SU-DHL-6 (cell line): ENCODE measurements at regions not wholly inside any gene's neighbourhood (a gene's known extent, or its start where the extent isn't known, plus 50 kb on each side); places are given as distances from the start of the nearest gene placed in this dataset.

Experiments used
- H2AFZ ChIP-seq: fragments of 200-600 bp; sonication (generic); 2 replicates; pipeline ENCODE4 v1.6.1; 2014; ENCODE audit warnings: low read depth, mild to moderate bottlenecking, moderate library complexity, mixed read lengths, antibody characterized with exemption, low read length; ENCODE audit not compliant: severe bottlenecking
- H3F3A ChIP-seq: fragments of 200-600 bp; shearing (Covaris generic); 2 replicates; pipeline ENCODE4 v1.6.0; 2016; ENCODE audit warnings: antibody characterized with exemption, mild to moderate bottlenecking; ENCODE audit not compliant: insufficient read depth
- H3K27ac ChIP-seq: fragments of 200-600 bp; sonication (generic); 2 replicates; pipeline ENCODE4 v1.5.1; 2016; ENCODE audit warnings: low read depth, mild to moderate bottlenecking, low read length, moderate library complexity, mixed read lengths
- H3K27me3 ChIP-seq: fragments of 200-600 bp; sonication (generic), shearing (Covaris generic); 2 replicates; pipeline ENCODE4 v1.6.0; 2014; ENCODE audit warnings: mild to moderate bottlenecking, low read length
- H3K36me3 ChIP-seq: fragments of 200-600 bp; sonication (generic); 2 replicates; pipeline ENCODE4 v1.6.1; 2014; ENCODE audit warnings: mild to moderate bottlenecking, low read length, mixed read lengths
- H3K4me2 ChIP-seq: fragments of 300-600, 200-600 bp; shearing (Covaris generic), sonication (generic); 2 replicates; pipeline ENCODE4 v1.6.0; 2014; ENCODE audit warnings: low read length, low read depth, mild to moderate bottlenecking; ENCODE audit not compliant: poor library complexity, severe bottlenecking
- H3K4me3 ChIP-seq: fragments of 200-600 bp; sonication (generic); 2 replicates; pipeline ENCODE4 v1.5.1; 2014; ENCODE audit warnings: antibody characterized with exemption, low read length, mild to moderate bottlenecking, mixed read lengths; ENCODE audit not compliant: insufficient read depth, poor library complexity, severe bottlenecking
- H3K79me2 ChIP-seq: fragments of 200-600 bp; sonication (generic); 2 replicates; pipeline ENCODE4 v1.6.1; 2014; ENCODE audit warnings: mild to moderate bottlenecking, low read length, moderate library complexity; ENCODE audit not compliant: insufficient read depth
- H3K9ac ChIP-seq: fragments of 200-600 bp; sonication (generic); 2 replicates; pipeline ENCODE4 v1.7.0; 2014; ENCODE audit warnings: mild to moderate bottlenecking, low read length
- H3K9me2 ChIP-seq: fragments of 200-600 bp; sonication (generic); replicated peaks from 2 replicates; pipeline ENCODE4 v1.6.1; 2014; ENCODE audit warnings: low read length; ENCODE audit not compliant: insufficient read depth
- H3K9me3 ChIP-seq: fragments of 200-600 bp; sonication (generic); 2 replicates; pipeline ENCODE4 v1.6.1; 2014; ENCODE audit warnings: low read length, mixed read lengths; ENCODE audit not compliant: insufficient read depth
- H4K20me1 ChIP-seq: fragments of 200-600 bp; sonication (generic); 2 replicates; pipeline ENCODE4 v1.6.1; 2014; ENCODE audit warnings: low read depth, mild to moderate bottlenecking, antibody characterized with exemption, low read length, moderate library complexity, mixed read lengths
- EZH2phosphoT487 ChIP-seq: fragments of 200-600 bp; sonication (generic), shearing (Covaris generic); conservative IDR thresholded peaks from 2 replicates; pipeline ENCODE4 v1.6.1; 2018; ENCODE audit warnings: mild to moderate bottlenecking, antibody characterized with exemption, low read length, moderate library complexity, mixed read lengths
- TF ChIP-seq, protein P1 (sequence below): fragments of 200-600 bp; sonication (generic); IDR thresholded peaks from one replicate; pipeline ENCODE4 v1.5.1; 2017; ENCODE audit warnings: antibody characterized with exemption, mild to moderate bottlenecking, low read length, moderate library complexity; ENCODE audit not compliant: insufficient read depth, poor library complexity, severe bottlenecking

GRCh38 chr4:81951891-81952455 is 421.8 kb downstream of the HNRNPD start:
- Histone ChIP-seq H2AFZ (no peak overlapping the region), H3K4me3 (no peak overlapping the region), H3K27me3 (no peaks in the 10 kb centered on the region), H3K27ac (no peak overlapping the region), H3K9me2 (no peaks in the 10 kb centered on the region), H3K9ac (no peak overlapping the region), H4K20me1 (no peaks in the 10 kb centered on the region), H3F3A (no peaks in the 10 kb centered on the region), H3K9me3 (no peaks in the 10 kb centered on the region), H3K79me2 (no peaks in the 10 kb centered on the region), H3K36me3 (no peaks in the 10 kb centered on the region), H3K4me2 (no peak overlapping the region)
- TF ChIP-seq EZH2phosphoT487, result no peak
- TF ChIP-seq, protein P1, sequence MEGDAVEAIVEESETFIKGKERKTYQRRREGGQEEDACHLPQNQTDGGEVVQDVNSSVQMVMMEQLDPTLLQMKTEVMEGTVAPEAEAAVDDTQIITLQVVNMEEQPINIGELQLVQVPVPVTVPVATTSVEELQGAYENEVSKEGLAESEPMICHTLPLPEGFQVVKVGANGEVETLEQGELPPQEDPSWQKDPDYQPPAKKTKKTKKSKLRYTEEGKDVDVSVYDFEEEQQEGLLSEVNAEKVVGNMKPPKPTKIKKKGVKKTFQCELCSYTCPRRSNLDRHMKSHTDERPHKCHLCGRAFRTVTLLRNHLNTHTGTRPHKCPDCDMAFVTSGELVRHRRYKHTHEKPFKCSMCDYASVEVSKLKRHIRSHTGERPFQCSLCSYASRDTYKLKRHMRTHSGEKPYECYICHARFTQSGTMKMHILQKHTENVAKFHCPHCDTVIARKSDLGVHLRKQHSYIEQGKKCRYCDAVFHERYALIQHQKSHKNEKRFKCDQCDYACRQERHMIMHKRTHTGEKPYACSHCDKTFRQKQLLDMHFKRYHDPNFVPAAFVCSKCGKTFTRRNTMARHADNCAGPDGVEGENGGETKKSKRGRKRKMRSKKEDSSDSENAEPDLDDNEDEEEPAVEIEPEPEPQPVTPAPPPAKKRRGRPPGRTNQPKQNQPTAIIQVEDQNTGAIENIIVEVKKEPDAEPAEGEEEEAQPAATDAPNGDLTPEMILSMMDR, result no peak

DNA sequence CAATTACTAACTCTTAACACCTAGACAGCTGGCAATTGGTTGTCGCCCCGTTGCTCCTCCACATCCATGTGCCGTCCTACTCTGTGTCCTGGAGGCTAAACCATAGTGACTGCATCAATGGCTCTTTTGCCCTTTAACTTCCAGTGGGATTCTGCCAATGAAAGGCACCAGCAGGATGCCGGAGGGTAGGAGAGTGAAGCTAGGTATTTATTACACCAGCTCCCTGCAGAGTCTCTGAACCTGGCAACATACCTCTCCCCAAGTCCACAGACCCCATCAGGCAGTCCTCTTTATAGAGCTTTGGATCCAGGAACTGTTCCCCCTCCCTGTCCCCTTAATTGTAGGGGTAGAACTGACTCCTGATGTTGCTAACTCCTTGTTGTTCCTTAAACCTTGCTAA is 426.8 kb downstream of the HNRNPD start:
- no peak overlapping the region for H3K27ac ChIP-seq
- H3K4me2 ChIP-seq, result no peak overlapping the region
- no peaks in the 10 kb centered on the region for H3K9me2 ChIP-seq
- no peak overlapping the region for H3K4me3 ChIP-seq
- H3K9me3 ChIP-seq, result no peaks in the 10 kb centered on the region
- H4K20me1 ChIP-seq, result no peaks in the 10 kb centered on the region
- TF ChIP-seq, protein P1, result no peak
- TF ChIP-seq EZH2phosphoT487, result no peak
- no peaks in the 10 kb centered on the region for H3F3A ChIP-seq
- H3K36me3 ChIP-seq, result no peaks in the 10 kb centered on the region
- no peaks in the 10 kb centered on the region for H3K79me2 ChIP-seq
- H2AFZ ChIP-seq, result no peak overlapping the region
- H3K27me3 ChIP-seq, result no peaks in the 10 kb centered on the region
- no peak overlapping the region for H3K9ac ChIP-seq

DNA sequence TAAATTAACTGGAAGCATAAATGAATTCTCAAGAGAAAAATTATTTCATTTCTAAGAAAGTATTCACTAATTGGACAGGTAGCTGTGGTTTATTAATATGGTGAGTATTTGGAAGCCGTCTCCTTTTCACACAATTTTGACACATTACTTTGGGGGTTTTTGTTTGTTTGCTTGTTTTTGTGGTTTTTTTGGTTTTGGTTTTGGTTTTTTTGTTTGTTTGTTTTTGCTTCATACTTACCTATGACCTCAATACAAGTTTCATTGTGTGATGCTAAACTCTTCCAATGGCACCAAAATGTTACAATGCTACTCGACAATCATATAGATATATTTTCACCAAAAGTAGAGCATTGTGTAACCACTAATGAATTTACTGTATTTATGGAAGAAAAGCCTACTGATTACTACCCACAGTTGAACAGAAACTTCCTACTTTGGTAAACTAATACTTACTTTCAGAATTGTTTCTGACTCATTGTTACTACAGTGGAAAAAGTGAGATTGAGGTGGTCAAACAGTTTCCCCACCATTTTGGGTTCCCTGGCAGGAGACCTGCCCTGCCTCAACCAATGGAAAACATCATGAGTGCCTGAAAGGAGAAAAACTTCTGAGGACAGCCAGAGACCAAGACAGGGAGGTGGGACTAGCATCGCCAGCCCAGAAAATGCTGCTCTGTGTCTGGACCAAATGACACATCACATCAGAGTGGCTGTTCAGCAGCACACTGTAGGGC is 443.1 kb downstream of the HNRNPD start:
- H3K9ac ChIP-seq, result no peak overlapping the region
- no peaks in the 10 kb centered on the region for H3F3A ChIP-seq
- TF ChIP-seq, protein P1, result no peak
- TF ChIP-seq EZH2phosphoT487, result no peak
- no peaks in the 10 kb centered on the region for H3K79me2 ChIP-seq
- no peak overlapping the region for H2AFZ ChIP-seq
- no peak overlapping the region for H3K4me2 ChIP-seq
- H4K20me1 ChIP-seq, result no peaks in the 10 kb centered on the region
- H3K27me3 ChIP-seq, result no peaks in the 10 kb centered on the region
- H3K9me2 ChIP-seq, result no peaks in the 10 kb centered on the region
- no peaks in the 10 kb centered on the region for H3K9me3 ChIP-seq
- H3K4me3 ChIP-seq, result no peak overlapping the region
- H3K27ac ChIP-seq, result no peak overlapping the region
- H3K36me3 ChIP-seq, result no peaks in the 10 kb centered on the region
